ENCODE measurements at regions not wholly inside any gene's neighbourhood (a gene's known extent, or its start where the extent isn't known, plus 50 kb on each side); places are given as distances from the start of the nearest gene placed in this dataset.

- no peak for TF ChIP-seq TBP (IDR thresholded peaks at IDR 0.05; ENCODE audit: low read depth, low read length)
- no peak for TF ChIP-seq CHD2 (IDR thresholded peaks at IDR 0.05; ENCODE audit: low read length)
- TF ChIP-seq EGR1 (IDR thresholded peaks at IDR 0.05; ENCODE audit: borderline replicate concordance, low read depth, low read length): no peak
Observed at GRCh38 chr7:67478066-67478465, 481.4 kb downstream of the TYW1 start (continued).

Data from H1 (cell line).